Raji (cell line): ENCODE measurements at regions not wholly inside any gene's neighbourhood (a gene's known extent, or its start where the extent isn't known, plus 50 kb on each side); places are given as distances from the start of the nearest gene placed in this dataset.

Source experiments
- POLR2A ChIP-seq: IDR thresholded peaks from 2 replicates; pipeline ENCODE4 v1.6.1; 2011; ENCODE audit warnings: low read depth, low read length, control low read depth; ENCODE audit not compliant: insufficient read depth

GRCh38 chr2:129464036-129464435 lies 515.4 kb upstream of the RAB6C start:
- TF ChIP-seq POLR2A = no peak

GRCh38 chr2:129464631-129465030 lies 514.8 kb upstream of the RAB6C start:
- TF ChIP-seq POLR2A = no peak

- TF ChIP-seq POLR2A = no peak
Observed at GRCh38 chr2:129465045-129465444, 514.4 kb upstream of the RAB6C start.

DNA sequence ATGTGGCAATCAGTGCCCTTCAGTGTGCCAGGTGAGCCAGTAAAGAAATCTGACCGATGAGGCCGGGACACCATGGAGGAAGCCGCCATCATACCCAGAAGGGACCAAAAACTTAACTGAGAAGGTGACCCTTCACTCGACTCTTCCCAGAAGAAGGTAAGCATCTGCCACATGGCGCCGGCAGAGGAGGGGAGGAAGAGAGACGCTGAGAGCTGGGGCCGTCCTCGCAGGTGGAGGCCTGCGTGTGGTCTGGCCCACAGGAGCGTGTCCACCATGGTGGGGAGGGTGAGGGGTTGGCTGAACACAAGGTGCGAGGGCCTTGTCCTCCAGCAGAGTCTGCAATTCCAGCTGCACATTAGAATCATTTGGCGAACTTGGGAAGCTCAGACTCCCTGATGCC lies 513.1 kb upstream of the RAB6C start:
- TF ChIP-seq POLR2A = no peak

DNA sequence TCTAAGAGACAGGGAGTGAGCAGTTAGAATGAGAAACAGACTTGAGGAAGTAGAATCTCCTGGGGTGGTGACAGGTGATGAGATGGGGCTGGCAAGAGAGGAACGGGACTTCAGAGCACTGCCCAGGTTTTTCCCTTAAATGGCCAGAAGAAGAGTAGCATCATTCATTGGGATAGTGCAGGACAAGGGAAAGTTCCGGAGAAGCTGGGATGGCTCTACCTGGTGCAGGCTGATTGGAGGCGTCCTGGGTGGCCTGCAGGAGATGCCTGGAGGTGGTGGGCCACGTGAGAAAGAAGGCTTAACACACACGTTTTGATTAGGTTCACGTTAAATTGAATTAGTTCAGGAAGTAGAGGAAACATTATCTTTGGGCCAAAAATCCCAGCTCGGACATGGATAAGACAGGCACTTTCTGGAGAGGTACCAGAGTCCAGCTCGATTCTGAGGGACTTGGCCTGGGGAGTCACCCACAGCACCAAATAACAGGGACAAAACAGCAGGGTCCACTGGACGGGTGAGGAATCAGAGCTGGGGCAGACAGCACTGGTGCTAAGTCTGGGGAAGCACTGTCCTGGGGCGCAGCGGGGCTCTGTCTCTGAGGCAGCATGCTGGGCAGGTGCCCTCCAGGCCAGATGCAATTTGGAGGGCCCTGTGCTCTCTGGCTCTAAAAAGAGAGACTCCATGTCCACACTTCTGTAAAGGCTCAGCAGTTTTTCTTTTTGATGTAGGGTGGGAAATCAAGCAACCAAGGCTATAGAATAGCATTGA lies 512.3 kb upstream of the RAB6C start:
- TF ChIP-seq POLR2A = no peak

GRCh38 chr2:129467941-129468340 lies 511.5 kb upstream of the RAB6C start:
- TF ChIP-seq POLR2A = no peak

GRCh38 chr2:129468879-129469278 lies 510.6 kb upstream of the RAB6C start:
- no peak for TF ChIP-seq POLR2A

- no peak for TF ChIP-seq POLR2A
Observed at GRCh38 chr2:129469389-129469788, 510.1 kb upstream of the RAB6C start.

DNA sequence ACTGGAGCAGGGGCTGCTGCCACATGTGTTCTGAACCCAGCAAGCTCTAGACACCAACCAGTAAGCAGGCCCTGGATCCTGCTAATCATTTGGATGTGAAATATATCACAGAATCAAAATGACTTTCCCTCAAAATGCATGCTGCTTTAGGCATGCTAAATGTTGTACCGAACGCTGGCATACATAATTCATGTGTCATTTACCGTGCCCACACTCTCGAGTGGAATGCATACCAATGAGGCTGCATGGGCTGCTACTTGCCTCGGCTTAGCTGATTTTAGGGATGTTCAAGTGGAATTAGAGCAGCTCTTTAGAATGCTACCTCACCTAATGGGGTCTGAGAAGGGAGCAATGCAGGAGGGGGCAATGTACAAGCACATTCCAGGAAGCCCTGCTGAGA lies 509.6 kb upstream of the RAB6C start:
- no peak for TF ChIP-seq POLR2A

DNA sequence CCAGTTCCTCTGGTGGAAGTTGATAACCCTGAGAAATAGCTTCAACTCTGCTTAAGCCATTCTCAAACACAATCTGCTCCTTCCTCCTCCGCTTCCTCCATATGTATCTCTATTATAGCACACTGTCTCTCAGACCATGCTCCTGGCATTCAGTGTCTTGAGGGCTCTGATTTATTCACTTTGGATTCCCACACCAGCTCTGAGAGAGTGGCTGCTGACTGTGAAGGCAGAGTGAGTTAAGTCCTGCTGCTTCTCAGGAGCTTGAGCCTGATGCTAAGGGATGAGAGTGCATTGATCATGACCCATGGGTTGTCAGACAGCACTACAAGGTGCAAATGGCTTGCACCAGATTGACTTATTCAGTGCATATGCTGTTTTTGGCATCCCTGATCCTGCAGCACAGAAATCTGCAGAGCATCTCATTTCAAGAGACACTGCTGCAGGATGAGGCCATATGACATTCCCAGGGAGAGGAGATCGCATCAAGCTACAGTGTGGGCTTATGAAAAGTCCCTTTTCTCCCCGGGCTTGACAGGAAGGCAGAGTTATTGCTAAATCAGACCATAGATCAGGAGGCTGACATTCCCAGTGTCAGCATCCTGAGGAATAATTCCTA lies 500.5 kb upstream of the RAB6C start:
- no peak for TF ChIP-seq POLR2A

- no peak for TF ChIP-seq POLR2A
Observed at GRCh38 chr2:129479892-129480291, 499.6 kb upstream of the RAB6C start.

DNA sequence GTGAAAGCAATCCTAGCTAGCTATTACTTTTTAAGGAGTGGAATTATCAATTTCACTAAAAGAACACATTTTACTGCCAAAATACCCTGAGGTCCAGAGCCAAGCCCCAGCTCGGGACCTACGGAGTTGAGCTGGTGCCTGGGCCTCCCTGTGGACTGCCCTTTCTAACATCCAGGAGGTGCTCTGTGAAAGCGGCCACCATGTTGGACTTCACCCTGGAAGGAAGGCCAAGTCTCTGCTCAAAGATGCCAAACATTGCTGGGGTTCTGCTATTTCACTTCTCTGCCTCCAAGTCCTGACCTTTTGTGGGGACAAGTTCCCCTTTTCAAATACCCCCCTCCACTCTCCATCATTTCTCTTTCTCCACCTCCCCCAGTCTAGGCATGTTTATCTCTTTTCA lies 498.7 kb upstream of the RAB6C start:
- no peak for TF ChIP-seq POLR2A

DNA sequence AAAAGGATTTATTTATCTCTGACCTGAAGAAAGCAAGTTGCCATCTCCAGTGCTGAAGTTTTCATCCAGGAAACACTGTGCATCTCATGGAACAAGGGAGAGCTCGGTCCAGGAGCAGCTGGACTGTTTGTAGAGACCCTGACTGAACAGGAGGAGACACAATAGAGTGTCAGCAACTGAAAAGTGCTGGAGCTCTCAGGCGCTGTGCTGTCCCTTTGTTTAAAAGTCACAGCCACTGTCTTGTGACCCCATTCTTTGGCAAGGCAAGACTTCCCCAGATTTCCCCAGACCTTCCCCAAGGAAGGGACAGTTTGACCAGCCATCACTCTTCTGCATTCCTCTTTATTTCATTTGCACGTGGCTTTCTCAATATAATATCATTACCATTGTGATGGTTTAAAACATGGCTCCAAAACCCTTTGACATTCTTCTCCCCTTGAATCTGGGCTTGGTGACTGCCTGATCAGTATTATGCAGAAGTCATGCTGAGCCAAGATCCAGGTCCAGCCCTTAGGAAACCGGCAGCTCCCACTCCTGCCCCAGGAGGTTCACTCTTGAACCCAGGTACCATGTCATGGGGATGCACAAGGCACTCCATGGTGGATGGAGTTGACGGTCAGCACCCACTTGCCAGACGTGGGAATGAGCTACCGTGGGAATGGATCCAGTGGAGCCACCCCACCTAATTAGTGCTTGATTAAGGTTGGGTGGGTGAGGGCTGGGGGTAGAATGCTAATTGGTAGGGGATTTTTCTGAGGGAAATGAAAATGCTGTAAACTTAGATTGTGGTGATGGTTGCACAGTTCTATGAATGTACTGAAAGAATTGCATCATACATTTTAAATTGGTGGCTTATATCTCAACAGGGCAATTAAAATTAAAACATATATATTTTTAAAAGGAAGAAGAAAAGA lies 497.9 kb upstream of the RAB6C start:
- no peak for TF ChIP-seq POLR2A

GRCh38 chr2:129482626-129483025 lies 496.8 kb upstream of the RAB6C start:
- no peak for TF ChIP-seq POLR2A

GRCh38 chr2:129483366-129483765 lies 496.1 kb upstream of the RAB6C start:
- TF ChIP-seq POLR2A = no peak
